Ureter (tissue), 1 donor: ENCODE measurements at regions not wholly inside any gene's neighbourhood (a gene's known extent, or its start where the extent isn't known, plus 50 kb on each side); places are given as distances from the start of the nearest gene placed in this dataset.
A peak's percentile ranks its signal among the peaks of the same experiment; 100 is the strongest.

Source experiments
- DNase-seq: peaks from one replicate; pipeline ENCODE4 v3.0.0-alpha.2; 2020; ENCODE audit warnings: low spot score
- donor health status: DM: yes; HTN: yes; CAD: no.

DNA sequence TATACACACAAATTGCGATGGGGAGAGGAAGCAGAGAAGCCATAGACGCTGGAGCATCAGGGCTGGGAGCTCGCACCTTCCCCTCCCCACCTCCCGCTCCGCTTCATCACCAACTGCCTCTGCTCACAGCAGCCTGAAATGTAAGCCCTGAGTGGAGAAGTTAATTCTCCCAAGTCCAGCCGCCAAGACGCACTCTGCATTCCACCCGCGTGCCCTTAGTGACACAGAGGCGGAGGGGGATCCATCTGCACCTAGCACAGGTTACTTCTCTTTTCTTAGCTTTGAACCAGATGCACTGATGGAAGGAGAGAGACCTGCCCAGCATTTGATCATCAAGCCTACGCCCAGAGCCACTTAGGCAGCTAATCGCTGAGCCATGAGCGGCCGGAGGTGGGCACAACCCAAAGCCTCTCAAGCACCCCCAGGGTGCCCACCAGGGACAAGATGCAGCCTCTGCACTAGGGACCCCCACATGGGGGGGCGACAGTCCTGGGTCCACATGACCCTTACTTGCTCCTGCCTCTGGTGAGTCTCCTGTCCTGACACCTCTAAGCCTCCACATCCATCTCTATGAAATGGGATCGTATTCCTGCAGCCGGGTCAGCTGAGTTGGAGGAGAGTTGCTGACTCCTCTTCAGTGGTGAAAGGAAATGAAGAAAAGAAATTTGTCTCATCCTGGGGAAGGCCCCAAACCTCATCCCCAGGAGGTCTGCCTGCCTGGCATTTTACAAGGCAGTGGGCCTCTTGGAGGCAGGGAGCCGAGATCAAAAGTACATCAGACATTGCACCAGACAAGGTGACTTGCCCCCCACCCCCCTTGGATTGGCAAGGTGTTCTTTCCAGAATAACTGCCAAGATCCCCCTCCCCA lies 316.2 kb downstream of the MATN1 start:
- peak; percentile 36 for DNase-seq

DNA sequence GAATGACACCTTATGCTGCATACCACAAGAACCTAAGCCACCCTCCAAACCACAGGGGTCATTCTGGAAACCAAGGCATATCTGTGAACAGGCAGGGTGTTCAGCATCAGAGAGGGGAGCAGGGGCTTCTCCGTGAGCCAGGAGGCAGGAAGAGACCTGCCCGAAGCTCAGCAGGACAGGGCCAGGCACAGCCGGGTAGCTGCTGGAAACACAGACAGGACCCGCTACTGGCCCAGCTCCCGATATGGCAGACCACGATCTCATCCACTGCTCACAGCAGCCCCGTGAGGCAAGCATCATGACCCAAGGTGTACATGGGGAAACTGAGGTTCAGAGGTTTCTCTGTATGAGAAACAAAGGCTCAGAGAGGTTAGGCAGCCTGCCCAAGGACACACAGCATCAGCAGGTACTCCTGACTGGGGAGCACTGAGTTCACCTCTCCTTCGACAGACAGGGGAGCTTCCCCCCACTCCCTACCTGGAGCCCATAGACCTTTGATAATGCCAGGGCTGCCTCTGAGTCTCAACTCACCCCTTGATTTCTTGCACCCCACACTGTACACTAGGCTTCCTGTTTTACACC lies 317.7 kb downstream of the MATN1 start:
- DNase-seq: peak; percentile 29

DNA sequence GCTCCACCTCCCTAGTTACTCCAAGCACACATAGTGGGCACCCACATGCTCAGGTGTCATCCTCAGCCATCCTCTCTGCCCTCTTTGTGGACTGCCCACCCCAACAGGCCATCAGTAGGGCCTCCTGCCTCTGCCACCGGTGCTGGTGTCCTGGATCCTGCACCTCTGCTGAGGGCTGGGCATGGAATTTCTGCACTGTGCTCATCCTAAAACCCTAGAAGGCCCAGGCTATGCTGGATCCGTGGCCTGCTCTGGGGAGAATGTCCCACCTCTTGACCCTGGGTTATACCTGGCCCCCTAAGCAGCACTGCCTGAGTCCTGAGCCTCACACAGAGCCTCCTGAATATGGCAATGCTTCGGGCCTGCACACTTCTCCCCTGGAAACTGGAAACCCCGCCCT lies 318.3 kb downstream of the MATN1 start:
- DNase-seq: no peak

DNA sequence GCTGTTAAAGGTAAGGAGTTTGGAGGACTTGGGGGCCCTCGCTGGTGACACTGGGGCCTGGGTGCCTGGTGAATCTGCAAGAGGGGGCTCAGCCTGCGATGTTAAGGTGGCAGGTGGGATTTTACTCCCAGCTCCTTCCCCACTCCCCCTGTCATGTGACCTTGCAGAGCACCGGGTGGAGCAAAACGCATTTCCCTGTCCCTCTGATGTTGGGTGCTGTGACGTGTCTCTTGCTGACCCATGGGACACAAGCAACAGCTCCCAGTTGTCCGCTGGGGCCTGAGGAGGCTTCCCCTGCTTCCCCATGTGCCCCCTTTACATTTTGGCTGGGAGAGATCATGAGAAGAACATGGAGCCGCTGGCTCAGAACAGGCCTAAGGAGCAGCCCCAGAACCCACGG lies 319.0 kb downstream of the MATN1 start:
- DNase-seq: peak; percentile 31

DNA sequence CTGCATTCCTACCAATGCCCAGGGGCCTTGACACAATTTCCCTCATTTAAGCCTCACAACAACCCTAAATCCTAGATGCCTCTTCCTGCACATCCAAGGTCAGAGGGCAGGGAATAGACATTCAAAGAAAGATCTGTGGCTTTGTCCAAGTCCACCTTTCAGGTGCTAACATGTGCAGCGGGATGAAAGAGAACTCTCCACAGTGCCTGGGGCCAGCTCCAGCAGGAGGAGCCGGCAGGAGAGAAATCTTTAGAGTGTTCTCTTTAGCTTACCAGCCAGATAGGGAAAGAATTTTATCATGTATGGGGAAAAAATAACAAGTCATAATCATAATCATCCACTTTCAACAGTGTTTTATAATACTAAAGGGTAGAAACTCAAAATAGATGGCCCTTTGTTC lies 319.7 kb downstream of the MATN1 start:
- DNase-seq: no peak

DNA sequence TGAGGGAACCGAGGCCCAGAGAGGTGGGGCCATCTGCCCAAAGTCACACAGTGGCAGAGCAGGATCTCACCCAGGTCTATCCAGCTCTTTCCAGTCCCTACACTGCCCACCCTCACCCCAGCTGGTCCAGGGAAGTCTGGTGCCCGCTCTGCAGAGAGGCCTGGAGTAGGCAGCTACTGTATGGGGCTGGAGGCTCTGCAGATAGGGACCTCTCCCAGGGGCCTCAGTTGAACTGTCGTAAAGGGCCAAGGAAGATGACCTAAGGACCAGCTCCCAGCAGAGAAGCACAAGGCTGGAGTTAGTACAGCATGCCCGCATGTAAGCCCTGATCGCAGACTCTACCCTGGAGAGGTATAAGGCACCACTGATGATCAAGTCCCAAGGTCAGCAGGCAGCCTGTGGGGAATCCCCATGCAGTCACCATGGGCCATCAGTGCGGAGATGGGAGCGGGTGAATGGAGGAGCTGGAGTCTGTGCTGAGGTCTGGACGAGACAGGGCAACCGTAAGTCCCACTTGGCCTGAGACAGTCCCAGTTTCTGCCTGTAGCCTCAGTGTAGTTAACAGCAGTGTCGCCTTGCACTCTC lies 320.2 kb downstream of the MATN1 start:
- DNase-seq: no peak

DNA sequence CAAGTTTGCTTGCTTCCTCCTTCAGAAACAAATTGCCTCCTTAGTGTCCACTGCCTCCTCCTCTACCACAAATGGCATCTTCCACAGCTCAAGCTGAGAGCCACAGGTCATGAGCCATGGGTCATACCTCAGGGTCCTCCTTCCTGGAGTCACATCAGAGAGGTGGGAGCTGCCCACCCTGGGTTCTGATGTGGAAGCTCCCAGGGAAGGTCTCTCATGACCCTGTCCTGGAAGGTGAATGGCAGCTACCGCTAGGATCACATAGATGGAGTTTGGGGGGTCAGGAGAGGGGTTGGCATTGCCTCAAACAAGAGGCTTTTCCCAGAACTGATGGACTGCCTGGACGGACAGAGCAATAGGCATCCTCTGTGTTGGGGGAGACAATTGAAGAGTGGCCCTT lies 321.4 kb downstream of the MATN1 start:
- no peak for DNase-seq

DNA sequence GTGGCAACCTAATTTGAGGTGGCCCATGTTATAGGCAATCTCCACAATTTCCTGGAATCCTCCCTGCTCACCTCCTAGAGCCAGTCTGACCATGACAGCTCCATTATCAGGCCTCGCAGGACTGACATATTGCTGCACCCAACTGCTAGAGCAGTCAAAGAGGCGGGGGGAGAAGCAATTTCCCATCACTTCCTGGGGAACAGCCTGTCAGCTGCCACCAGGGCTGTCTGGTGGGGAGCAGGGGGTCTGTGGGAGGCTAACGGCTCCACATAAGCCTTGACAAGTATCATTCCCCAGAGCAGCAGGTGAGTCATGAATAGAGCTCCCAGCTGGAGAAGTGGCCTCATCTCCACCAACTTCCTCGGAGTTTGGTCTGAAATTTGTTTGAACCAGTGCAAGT lies 322.9 kb downstream of the MATN1 start:
- DNase-seq: no peak

DNA sequence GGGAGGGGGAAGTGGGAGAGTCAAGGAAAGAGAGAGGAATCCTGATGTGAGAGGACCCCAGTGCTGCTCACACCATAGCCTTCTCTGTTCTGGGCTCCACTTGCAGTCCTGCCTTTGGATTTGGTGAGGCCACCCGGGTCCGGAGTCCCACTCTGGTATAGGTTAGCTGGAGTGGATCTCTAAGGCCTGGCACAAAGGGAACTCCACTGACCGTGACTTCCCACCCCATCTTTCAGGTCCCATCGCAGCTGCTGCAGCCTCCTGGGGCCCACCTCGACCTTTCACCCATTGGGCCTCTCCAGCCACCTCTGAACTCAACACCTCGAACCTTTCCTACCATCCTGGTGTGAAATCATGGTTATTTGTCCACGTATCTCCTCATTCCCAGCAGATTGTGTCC lies 324.4 kb downstream of the MATN1 start:
- DNase-seq: no peak

DNA sequence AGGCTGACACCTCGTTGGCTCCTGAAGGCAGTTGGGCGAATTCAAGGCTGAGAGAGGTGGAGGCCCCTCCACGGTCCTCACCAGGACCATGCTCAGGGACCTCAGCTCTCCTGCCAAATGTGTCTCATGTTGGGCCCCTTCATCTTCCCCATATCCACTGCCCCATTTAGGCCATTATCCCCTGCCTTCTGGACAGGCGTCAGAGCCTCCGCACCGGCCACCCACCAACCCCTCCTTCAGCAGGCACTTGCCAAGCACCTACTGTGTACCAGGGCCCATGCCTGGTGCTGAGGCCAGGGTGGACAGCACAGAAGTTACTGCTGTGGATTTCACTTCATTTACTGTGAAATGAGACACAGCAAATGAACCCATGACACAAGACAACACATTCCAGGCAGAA lies 325.8 kb downstream of the MATN1 start:
- no peak for DNase-seq

DNA sequence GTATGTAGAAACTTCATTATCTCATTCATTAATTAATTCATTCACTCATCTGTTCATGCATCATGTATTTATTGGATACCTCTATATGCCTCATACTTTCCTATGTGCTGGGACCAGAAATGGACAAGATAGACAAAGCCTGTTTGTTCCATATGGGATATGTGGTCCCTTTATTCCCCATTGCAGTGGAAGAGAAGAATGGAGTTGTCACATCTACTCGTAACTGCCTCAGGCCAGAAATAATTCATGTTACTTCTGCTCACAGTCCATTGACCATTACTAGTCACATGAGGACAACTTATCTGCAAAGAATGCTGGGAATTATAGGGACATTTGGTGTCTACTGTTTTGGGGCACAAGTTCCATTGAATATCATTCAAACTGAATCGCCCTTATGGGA lies 327.8 kb downstream of the MATN1 start:
- DNase-seq: no peak

DNA sequence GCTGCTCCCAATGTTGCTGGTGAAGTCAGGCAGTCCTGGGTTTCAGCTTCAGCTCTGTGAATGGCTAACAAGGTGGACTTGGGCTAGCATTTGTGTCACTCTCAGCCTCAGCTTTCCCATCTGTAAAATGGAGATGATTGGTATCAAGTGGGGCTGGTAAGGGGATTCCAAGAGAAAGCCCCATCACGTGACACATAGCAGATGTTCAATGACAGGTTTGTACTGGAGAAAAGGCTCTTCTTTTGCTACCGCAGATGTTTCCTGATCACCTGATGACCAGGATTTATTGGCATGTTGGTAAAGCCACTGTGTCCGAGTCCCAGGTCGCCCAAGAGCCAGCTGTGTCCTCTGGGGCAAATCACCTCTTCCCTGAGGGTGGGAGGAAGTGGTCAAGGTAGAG lies 335.0 kb downstream of the MATN1 start:
- no peak for DNase-seq

DNA sequence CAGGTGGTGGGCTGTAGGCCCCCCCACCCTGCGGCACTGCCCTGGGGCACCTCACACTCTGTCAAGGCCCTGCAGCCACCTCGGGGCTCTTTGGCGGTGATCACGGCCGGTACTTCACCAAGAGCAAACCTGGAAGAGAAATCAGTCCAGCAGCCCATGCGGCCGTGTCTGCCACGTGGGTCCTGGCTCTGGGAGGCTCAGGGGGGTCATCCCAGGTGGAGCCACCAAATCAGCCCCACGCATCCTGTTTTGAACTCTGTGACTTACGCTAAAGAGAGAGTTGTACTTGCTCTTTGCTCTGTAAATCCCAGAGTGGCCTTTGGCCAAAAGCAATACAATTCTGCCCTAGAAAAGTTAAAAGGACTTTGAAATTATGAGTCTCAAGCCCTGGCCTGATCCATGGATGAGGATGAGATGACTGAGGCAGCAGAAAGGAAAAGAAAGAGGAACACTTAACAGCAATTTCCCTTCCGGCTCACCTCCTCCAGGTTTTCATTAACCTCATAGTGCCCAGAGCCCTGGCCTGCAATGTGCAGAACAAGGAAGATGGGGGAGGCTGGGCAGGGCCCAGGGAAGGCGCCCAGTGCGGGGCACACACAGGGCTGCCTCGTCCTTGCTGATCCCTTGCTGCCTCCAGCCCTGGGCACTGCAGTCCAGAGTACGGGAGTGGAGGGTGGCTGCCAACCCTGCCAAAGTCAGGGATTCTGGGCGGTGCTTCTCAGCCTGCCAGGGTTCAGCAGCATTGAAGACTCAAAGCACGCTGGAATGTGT lies 337.0 kb downstream of the MATN1 start:
- no peak for DNase-seq

DNA sequence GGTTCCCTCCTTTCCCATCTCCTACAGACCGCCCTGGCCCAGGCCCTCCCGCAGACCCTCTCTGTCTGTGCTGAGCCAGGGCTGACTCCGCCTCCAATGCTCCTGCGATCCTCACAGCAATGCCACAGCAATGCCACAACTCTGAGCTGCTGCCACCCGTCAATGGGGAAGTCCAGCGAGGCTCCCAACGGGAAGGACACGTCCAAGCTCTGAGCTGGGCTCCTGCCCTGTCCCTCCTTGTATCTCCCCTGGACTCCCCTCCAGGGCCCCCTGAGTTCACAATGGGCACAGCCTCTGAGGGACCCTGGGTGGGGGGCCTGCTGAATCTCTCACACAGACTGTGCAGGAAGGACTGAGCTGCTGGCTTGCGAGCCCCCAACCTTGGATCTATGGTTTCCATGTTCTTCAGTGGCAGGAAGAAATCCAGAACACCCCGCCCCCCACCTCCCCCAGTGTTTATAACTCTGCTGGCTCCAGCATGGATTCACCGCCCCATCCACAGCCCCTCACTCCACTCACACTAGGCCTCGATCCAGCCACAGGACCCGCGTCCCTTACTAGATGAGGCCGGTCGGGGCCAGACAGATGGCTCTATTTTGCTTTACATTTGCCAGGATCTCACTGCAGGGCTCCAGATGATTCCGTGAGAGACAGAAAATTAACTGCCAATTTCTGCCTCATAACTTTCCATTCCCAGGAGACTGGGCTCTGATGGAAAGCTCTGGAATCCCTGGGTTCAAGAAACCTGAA lies 338.0 kb downstream of the MATN1 start:
- DNase-seq: no peak

DNA sequence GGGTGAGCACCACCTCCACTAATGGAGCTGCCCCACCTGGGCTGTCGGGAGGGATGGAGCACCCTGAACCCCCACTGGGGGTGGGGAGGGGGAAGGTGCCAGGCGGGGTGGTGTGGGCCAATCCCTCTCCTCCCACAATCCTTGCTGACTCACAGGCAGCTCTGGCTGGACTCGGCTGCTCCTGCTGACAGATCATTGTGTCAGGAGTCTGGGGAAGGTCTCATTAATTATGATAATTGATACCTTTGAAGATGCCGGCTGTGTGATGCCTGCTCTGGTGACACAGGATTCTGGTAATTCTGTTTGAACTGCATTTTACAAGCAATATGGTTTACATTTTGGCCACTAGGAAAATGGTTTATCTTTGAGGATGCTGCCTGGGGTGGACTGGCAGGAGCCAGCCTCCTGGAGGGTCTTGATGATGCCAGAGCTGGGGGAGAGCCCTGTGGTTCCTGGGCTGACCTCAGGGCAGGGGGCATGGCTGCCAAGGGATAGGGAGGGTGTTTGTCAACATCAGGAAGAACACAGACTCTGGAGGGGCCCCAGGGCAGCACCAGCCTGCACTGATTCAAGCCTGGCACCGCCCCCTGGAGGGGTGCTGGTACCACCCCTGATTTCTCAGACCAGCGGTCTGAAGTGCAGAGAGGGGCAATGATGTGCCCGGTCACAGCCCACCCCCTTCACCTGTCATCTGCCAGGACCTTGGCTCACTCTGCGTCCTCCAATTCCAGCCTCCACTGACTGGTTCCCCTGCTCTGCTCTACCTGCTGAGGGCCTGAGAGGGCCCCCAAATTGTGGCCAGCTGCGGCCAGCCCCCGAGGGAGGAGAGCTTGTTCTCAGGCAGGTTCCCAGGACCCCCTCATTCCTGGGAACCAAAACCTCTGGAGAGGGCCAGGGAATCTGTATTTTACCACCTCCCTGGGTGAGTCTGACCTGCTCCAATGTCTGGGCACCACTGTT lies 338.8 kb downstream of the MATN1 start:
- no peak for DNase-seq

DNA sequence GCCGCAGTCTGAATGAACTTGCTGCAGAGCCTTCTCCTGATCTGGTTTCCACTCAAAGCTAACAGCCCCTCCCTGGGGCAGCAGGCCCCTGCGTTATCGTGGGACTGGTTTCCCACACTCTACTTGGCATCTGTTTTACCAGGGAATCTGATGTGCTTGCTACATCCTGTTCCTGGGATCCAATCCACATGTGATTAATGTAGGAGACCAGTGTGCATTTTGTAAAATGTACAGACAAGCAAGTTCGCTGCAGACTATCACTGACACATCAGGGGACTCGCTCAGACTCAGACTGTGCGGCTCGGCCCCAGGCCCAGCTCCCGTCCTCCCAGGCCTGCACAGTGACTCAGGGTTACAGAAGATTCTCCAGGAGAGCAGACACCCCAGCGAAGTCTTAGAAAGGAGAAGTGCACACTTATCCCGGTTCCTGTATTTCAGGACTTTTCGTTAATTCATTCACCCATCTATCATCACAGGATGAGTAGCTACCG lies 340.1 kb downstream of the MATN1 start:
- DNase-seq: no peak

DNA sequence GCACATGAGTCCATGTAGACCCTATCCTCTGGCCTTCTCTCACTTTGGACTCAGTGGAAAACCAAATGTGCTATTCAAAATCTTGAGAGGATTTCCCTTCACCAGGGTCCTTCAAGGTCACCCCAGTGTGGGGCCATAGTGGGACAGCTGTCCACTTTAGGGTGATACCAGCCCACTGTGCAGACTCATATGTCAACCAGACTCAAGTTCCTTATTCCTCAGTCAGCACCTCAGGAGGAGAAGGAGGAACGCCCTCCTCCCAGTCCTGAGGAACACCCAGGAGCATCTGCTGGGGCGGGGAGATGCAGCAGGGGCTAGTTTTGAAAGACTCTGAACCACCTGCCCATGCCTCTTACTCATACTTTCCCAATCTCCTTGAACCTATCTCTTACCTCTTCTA lies 340.9 kb downstream of the MATN1 start:
- DNase-seq: no peak

DNA sequence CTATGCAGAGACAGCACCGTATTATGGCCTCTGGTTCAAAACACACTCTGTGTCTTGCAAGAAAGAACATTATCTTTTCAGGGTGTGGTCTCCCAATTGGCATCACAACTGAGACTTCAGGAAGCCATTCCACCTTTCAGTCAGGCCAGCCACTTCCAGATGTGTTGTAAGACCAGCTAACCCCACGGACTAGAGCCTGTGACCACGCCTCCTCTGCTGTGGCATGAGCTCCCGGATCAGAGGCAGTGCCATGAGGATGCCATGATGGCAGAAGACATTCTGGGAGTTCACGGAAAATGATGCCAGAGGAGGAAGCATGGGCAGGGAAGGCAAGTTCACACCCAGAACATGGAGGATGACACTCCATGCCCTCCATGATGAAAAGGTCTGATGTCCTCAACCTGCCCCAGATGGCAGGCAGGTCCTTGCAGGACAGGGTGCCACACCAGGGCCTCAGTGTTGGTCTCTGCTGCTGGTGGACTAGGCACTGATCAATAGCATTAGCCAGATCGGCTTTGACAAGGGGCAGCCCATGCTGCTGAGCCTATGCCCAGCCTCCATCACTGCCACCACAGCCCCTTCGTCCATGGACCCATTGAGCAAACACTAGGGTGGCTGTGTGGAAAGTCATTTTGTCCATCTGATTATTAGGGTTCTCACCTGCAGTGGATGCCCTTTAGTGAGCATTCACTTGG lies 341.6 kb downstream of the MATN1 start:
- DNase-seq: no peak

DNA sequence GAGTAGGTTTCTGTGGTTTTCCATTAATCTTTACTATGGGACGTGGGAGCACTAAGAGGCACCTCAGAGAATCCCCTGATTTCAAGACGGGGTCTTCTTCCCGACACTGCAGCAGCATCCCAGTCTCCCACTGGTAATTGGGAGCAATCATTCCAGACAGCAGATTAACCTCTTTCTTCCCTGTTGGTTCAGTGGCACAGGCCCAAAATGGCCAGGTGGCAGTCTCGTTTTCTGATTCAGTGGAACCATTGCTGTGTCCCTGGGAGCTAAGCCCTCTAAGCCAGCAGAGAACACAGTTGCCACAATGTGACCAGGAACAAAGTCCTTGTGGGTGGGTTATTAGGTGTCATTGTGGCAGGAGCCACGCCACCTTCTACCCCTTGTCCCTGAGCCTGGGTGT lies 342.1 kb downstream of the MATN1 start:
- DNase-seq: no peak

DNA sequence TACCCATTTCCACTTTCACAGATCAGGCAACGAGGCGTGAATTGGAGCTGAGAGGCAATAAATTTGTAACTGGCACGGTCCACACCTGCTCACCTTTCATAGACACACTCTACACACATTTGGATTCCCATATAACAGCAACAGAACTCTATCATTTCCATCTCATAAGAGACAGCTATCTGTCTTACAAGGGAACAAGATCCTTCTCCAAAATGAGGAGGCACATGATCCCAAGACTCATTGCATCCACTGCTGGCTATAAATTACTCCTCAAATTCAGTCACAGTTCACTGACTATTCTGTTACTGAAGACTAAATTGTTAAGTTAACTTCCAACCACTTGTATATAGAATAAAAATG lies 342.8 kb downstream of the MATN1 start:
- DNase-seq: no peak
